HepG2 (cell line): ENCODE measurements at regions not wholly inside any gene's neighbourhood (a gene's known extent, or its start where the extent isn't known, plus 50 kb on each side); places are given as distances from the start of the nearest gene placed in this dataset.
A peak's percentile ranks its signal among the peaks of the same experiment; 100 is the strongest.

ENCODE experiments used
- BCL6 ChIP-seq: IDR thresholded peaks from 2 replicates; pipeline ENCODE4 v1.6.1; 2016; ENCODE audit warnings: missing genetic modification reagents, missing compliant biosample characterization
- CEBPB ChIP-seq: IDR thresholded peaks from 2 replicates; pipeline ENCODE4 v1.6.1; 2011; ENCODE audit warnings: low read depth, low read length, improper control_type of control experiment, borderline replicate concordance
- EEA1 ChIP-seq: sonication (generic); formaldehyde crosslinking; IDR thresholded peaks from 2 replicates; pipeline ENCODE4 v1.5.1; 2020; ENCODE audit warnings: mild to moderate bottlenecking, missing genetic modification reagents, borderline replicate concordance
- GFI1 ChIP-seq: sonication (generic); formaldehyde crosslinking; IDR thresholded peaks from 2 replicates; pipeline ENCODE4 v1.5.0; 2020; ENCODE audit warnings: missing genetic modification reagents, mild to moderate bottlenecking, borderline replicate concordance
- HOXA7 ChIP-seq: sonication (generic); formaldehyde crosslinking; IDR thresholded peaks from 2 replicates; pipeline ENCODE4 v1.8.1; 2022; ENCODE audit warnings: mild to moderate bottlenecking, missing genetic modification reagents, moderate library complexity
- KDM4B ChIP-seq: sonication (generic); formaldehyde crosslinking; IDR thresholded peaks from 2 replicates; pipeline ENCODE4 v1.4.0; 2020; ENCODE audit warnings: missing genetic modification reagents
- KDM5B ChIP-seq: sonication (generic); formaldehyde crosslinking; IDR thresholded peaks from 2 replicates; pipeline ENCODE4 v1.4.0; 2020; ENCODE audit warnings: missing genetic modification reagents, mild to moderate bottlenecking, borderline replicate concordance
- KLF13 ChIP-seq: sonication (generic); formaldehyde crosslinking; IDR thresholded peaks from 2 replicates; pipeline ENCODE4 v1.4.0; 2020; ENCODE audit warnings: mild to moderate bottlenecking, missing genetic modification reagents
- MXI1 ChIP-seq: IDR thresholded peaks from 3 replicates; pipeline ENCODE4 v1.6.1; 2012; ENCODE audit warnings: low read depth, low read length, inconsistent platforms, borderline replicate concordance
- NFYC ChIP-seq: IDR thresholded peaks from 2 replicates; pipeline ENCODE4 v1.6.1; 2016; ENCODE audit warnings: missing genetic modification reagents, missing compliant biosample characterization
- PHF5A ChIP-seq: IDR thresholded peaks from one replicate; pipeline ENCODE4 v1.6.1; 2018; ENCODE audit warnings: low read depth, missing genetic modification reagents; ENCODE audit not compliant: unreplicated experiment
- PRMT3 ChIP-seq: sonication (generic); formaldehyde crosslinking; IDR thresholded peaks from 2 replicates; pipeline ENCODE4 v1.8.1; 2022; ENCODE audit warnings: low read depth, mild to moderate bottlenecking, moderate library complexity, missing genetic modification reagents, borderline replicate concordance
- RBAK ChIP-seq: sonication (generic); formaldehyde crosslinking; IDR thresholded peaks from 2 replicates; pipeline ENCODE4 v1.5.1; 2020; ENCODE audit warnings: mild to moderate bottlenecking, missing genetic modification reagents
- RORA ChIP-seq: sonication (generic); formaldehyde crosslinking; IDR thresholded peaks from 2 replicates; pipeline ENCODE4 v1.5.0; 2020; ENCODE audit warnings: mild to moderate bottlenecking, missing genetic modification reagents, moderate library complexity
- SETDB1 ChIP-seq: sonication (generic); formaldehyde crosslinking; IDR thresholded peaks from 2 replicates; pipeline ENCODE4 v1.5.1; 2020; ENCODE audit warnings: missing genetic modification reagents, mild to moderate bottlenecking, borderline replicate concordance
- SMAD3 ChIP-seq: sonication (generic); formaldehyde crosslinking; IDR thresholded peaks from 2 replicates; pipeline ENCODE4 v1.4.0; 2020; ENCODE audit warnings: missing genetic modification reagents
- TBL1XR1 ChIP-seq: fragments of 150-350 bp; IDR thresholded peaks from 2 replicates; pipeline ENCODE4 v1.6.1; 2014; ENCODE audit warnings: borderline replicate concordance, low read length; ENCODE audit not compliant: partially characterized antibody
- TERF1 ChIP-seq: sonication (generic); formaldehyde crosslinking; IDR thresholded peaks from 2 replicates; pipeline ENCODE4 v1.8.0; 2022; ENCODE audit warnings: mild to moderate bottlenecking, missing genetic modification reagents, moderate library complexity
- ZBTB44 ChIP-seq: sonication (generic); formaldehyde crosslinking; IDR thresholded peaks from 2 replicates; pipeline ENCODE4 v1.4.0; 2020; ENCODE audit warnings: missing genetic modification reagents
- ZFP41 ChIP-seq: sonication (generic); formaldehyde crosslinking; IDR thresholded peaks from 2 replicates; pipeline ENCODE4 v1.4.0; 2020; ENCODE audit warnings: mild to moderate bottlenecking, missing genetic modification reagents, borderline replicate concordance
- ZFY ChIP-seq: sonication (generic); formaldehyde crosslinking; IDR thresholded peaks from 2 replicates; pipeline ENCODE4 v1.4.0; 2020; ENCODE audit warnings: missing genetic modification reagents
- ZNF367 ChIP-seq: sonication (generic); formaldehyde crosslinking; IDR thresholded peaks from 2 replicates; pipeline ENCODE4 v1.4.0; 2020; ENCODE audit warnings: missing genetic modification reagents, borderline replicate concordance
- ZNF737 ChIP-seq: sonication (generic); formaldehyde crosslinking; IDR thresholded peaks from 2 replicates; pipeline ENCODE4 v1.5.0; 2020; ENCODE audit warnings: missing genetic modification reagents, mild to moderate bottlenecking, borderline replicate concordance
- ZNF749 ChIP-seq: sonication (generic); formaldehyde crosslinking; IDR thresholded peaks from 2 replicates; pipeline ENCODE4 v1.8.0; 2022; ENCODE audit warnings: mild to moderate bottlenecking, missing genetic modification reagents, moderate library complexity, borderline replicate concordance
- ZNF790 ChIP-seq: sonication (generic); formaldehyde crosslinking; IDR thresholded peaks from 2 replicates; pipeline ENCODE4 v1.8.0; 2022; ENCODE audit warnings: missing genetic modification reagents, mild to moderate bottlenecking, borderline replicate concordance
- ZNF850 ChIP-seq: sonication (generic); formaldehyde crosslinking; conservative IDR thresholded peaks from 2 replicates; pipeline ENCODE4 v1.9.0; 2021; ENCODE audit warnings: mild to moderate bottlenecking, missing genetic modification reagents
- TF ChIP-seq, protein P1 (sequence below), 2 experiments: sonication (generic) in 1 of 2; formaldehyde crosslinking in 1 of 2; IDR thresholded peaks; 2 replicates each; pipeline versions ENCODE4 v1.4.0 to v1.6.1; 2018 to 2020; ENCODE audit warnings: missing genetic modification reagents in 2 of 2, borderline replicate concordance in 1 of 2, low read depth in 1 of 2, mild to moderate bottlenecking in 1 of 2, missing biosample characterization in 1 of 2
- TF ChIP-seq, protein P2 (sequence below): IDR thresholded peaks from 2 replicates; pipeline ENCODE4 v1.6.1; 2012; ENCODE audit warnings: inconsistent platforms

- TF ChIP-seq ZBTB44 (no peak), ZFY (CRISPR knock-in tag) (no peak), KDM5B (CRISPR knock-in tag) (no peak), ZNF367 (no peak), CEBPB (peak; percentile 75), EEA1 (CRISPR knock-in tag) (no peak), GFI1 (no peak), KLF13 (CRISPR knock-in tag) (no peak), PHF5A (CRISPR knock-in tag) (no peak), SMAD3 (CRISPR knock-in tag) (0 out of 2 replicates have a peak, but pooled peaks have one; percentile 9), ZNF749 (CRISPR knock-in tag) (no peak), ZNF737 (no peak), KDM4B (CRISPR knock-in tag) (0 out of 2 replicates have a peak, but pooled peaks have one; percentile 20), TERF1 (CRISPR knock-in tag) (no peak), RBAK (CRISPR knock-in tag) (no peak), RORA (CRISPR knock-in tag) (no peak), HOXA7 (CRISPR knock-in tag) (no peak), ZNF790 (CRISPR knock-in tag) (no peak), MXI1 (no peak), PRMT3 (no peak), SETDB1 (CRISPR knock-in tag) (no peak), ZFP41 (CRISPR knock-in tag) (no peak), NFYC (CRISPR knock-in tag) (no peak), TBL1XR1 (no peak), BCL6 (CRISPR knock-in tag) (peak; percentile 79), ZNF850 (CRISPR knock-in tag) (no peak)
- TF ChIP-seq, protein P1, sequence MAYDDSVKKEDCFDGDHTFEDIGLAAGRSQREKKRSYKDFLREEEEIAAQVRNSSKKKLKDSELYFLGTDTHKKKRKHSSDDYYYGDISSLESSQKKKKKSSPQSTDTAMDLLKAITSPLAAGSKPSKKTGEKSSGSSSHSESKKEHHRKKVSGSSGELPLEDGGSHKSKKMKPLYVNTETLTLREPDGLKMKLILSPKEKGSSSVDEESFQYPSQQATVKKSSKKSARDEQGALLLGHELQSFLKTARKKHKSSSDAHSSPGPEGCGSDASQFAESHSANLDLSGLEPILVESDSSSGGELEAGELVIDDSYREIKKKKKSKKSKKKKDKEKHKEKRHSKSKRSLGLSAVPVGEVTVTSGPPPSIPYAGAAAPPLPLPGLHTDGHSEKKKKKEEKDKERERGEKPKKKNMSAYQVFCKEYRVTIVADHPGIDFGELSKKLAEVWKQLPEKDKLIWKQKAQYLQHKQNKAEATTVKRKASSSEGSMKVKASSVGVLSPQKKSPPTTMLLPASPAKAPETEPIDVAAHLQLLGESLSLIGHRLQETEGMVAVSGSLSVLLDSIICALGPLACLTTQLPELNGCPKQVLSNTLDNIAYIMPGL (CRISPR knock-in tag; IDR thresholded peaks at IDR 0.05; ENCODE audit: borderline replicate concordance in 1 of 2, low read depth in 1 of 2), result no peak
- TF ChIP-seq, protein P2, sequence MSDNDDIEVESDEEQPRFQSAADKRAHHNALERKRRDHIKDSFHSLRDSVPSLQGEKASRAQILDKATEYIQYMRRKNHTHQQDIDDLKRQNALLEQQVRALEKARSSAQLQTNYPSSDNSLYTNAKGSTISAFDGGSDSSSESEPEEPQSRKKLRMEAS, result peak; percentile 64
These were observed 511.6 kb downstream of the PLOD2 start (continued) for GRCh38 chr3:145649368-145649887.
